ENCODE measurements at regions not wholly inside any gene's neighbourhood (a gene's known extent, or its start where the extent isn't known, plus 50 kb on each side); places are given as distances from the start of the nearest gene placed in this dataset.
A peak's percentile ranks its signal among the peaks of the same experiment; 100 is the strongest.
"Not testable (repeated sequence)": the region's sequence is repeated elsewhere in the genome, so short reads cannot be mapped to it uniquely, and the experiment has no call there.

DNA sequence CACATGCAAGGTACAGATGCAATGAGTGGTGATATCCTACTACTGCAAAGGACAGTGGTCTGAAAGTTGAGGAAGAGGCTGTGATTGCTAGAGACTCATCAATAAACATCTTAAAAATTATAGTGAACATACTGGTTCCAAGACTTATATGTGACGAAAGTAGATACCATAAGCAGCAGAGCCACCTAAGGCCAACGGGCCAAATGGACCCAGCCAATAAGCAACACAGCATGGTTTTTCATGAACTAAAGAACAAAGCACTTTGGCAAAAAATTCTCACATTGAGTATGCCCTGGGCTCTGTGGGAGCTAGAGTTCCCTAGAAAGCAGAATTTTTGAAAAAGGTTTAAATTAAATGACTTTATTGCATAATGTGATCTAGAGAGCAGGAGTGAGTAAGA is 272.1 kb downstream of the SI start:
- Histone ChIP-seq H3K56ac (ENCODE audit: low read length) (no peak overlapping the region), H3K4ac (ENCODE audit: low read depth, low read length) (no peak overlapping the region), H3K4me1 (ENCODE audit: control insufficient read depth, low read depth, low read length) (no peaks in the 10 kb centered on the region), H4K8ac (ENCODE audit: low read depth, low read length) (no peak overlapping the region), H3K4me2 (ENCODE audit: low read length) (no peak overlapping the region), H2AK5ac (ENCODE audit: low read length) (no peak overlapping the region), H3K27me3 (ENCODE audit: insufficient read depth, low read length, poor library complexity) (no peaks in the 10 kb centered on the region), H4K5ac (ENCODE audit: low read length) (no peak overlapping the region), H3K9ac (ENCODE audit: low read length) (no peak overlapping the region), H3K79me1 (ENCODE audit: low read length) (no peaks in the 10 kb centered on the region), H3K79me2 (ENCODE audit: control insufficient read depth, insufficient read depth, low read length) (no peaks in the 10 kb centered on the region), H3K23ac (ENCODE audit: low read length) (no peak overlapping the region), H2BK120ac (ENCODE audit: low read depth, low read length) (no peak overlapping the region), H2BK5ac (ENCODE audit: low read length) (no peak overlapping the region), H3K36me3 (ENCODE audit: control insufficient read depth, insufficient read depth, low read length) (no peaks in the 10 kb centered on the region), H3K18ac (ENCODE audit: low read length) (no peak overlapping the region), H3K27ac (ENCODE audit: low read depth, low read length) (no peak overlapping the region), H2BK15ac (replicated peaks; ENCODE audit: low read depth) (no peak overlapping the region), H3K4me3 (ENCODE audit: low read length) (no peak overlapping the region)
- peak; percentile 52 for DNase-seq
- no CpG with 5 or more reads among the region's 2 CpGs for WGBS (ENCODE audit: extremely low coverage, insufficient coverage, low lambda C conversion rate)

DNA sequence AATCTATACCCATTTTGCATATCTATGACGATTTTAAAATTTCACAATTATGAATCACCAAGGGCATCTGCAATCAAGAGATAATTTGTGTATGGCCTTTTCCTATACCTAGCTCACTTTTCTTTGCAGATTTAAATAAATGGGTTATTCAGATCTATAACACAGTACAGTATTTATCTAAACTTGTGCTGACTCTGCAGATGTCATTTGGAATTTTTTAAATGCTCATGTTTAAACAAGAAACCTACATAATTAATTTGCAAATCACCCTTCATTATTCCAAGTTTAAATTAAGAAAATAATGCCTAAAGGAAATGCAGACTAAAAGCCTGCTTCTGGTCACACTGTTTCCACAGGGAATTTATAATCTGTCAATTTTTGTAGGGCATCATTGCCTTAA is 284.2 kb downstream of the SI start:
- H2AK5ac ChIP-seq (ENCODE audit: low read length): no peak overlapping the region
- DNase-seq: no peak
- no peak overlapping the region for H3K56ac ChIP-seq (ENCODE audit: low read length)
- H3K4me3 ChIP-seq (ENCODE audit: low read length): no peak overlapping the region
- no CpG with 5 or more reads among the region's 1 CpG for WGBS (ENCODE audit: extremely low coverage, insufficient coverage, low lambda C conversion rate)
- no peaks in the 10 kb centered on the region for H3K79me1 ChIP-seq (ENCODE audit: low read length)
- H3K4ac ChIP-seq (ENCODE audit: low read depth, low read length): no peak overlapping the region
- no peak overlapping the region for H3K23ac ChIP-seq (ENCODE audit: low read length)
- no peaks in the 10 kb centered on the region for H3K27me3 ChIP-seq (ENCODE audit: insufficient read depth, low read length, poor library complexity)
- H2BK15ac ChIP-seq (replicated peaks; ENCODE audit: low read depth): no peak overlapping the region
- H2BK5ac ChIP-seq (ENCODE audit: low read length): no peak overlapping the region
- H4K5ac ChIP-seq (ENCODE audit: low read length): no peak overlapping the region
- no peak overlapping the region for H2BK120ac ChIP-seq (ENCODE audit: low read depth, low read length)
- no peak overlapping the region for H3K27ac ChIP-seq (ENCODE audit: low read depth, low read length)
- no peaks in the 10 kb centered on the region for H3K79me2 ChIP-seq (ENCODE audit: control insufficient read depth, insufficient read depth, low read length)
- H3K18ac ChIP-seq (ENCODE audit: low read length): no peak overlapping the region
- no peak overlapping the region for H4K8ac ChIP-seq (ENCODE audit: low read depth, low read length)
- no peaks in the 10 kb centered on the region for H3K4me1 ChIP-seq (ENCODE audit: control insufficient read depth, low read depth, low read length)
- no peaks in the 10 kb centered on the region for H3K36me3 ChIP-seq (ENCODE audit: control insufficient read depth, insufficient read depth, low read length)
- H3K4me2 ChIP-seq (ENCODE audit: low read length): no peak overlapping the region
- no peak overlapping the region for H3K9ac ChIP-seq (ENCODE audit: low read length)

DNA sequence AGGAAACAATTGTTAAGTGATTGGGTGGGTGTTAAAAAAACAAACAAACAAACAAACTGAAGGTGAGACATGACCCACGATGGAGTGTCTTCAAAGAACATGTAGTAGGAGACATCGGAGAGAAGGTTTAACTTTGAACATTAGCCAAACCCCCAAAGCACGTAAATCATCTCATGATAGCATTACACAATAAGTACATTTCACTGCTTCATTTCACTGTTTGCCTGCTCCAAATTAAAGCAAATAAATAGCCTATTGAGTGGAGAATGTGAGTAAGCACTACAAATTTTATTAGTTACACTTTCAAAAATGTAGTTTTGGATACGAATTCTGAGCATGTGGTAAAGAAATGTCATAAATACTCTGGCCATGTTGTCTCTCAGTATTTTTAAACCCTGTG is 287.0 kb downstream of the SI start:
- no peak overlapping the region for H3K4ac ChIP-seq (ENCODE audit: low read depth, low read length)
- H2BK120ac ChIP-seq (ENCODE audit: low read depth, low read length): no peak overlapping the region
- H2BK5ac ChIP-seq (ENCODE audit: low read length): no peak overlapping the region
- H3K27ac ChIP-seq (ENCODE audit: low read depth, low read length): no peak overlapping the region
- no peak overlapping the region for H4K5ac ChIP-seq (ENCODE audit: low read length)
- no peaks in the 10 kb centered on the region for H3K27me3 ChIP-seq (ENCODE audit: insufficient read depth, low read length, poor library complexity)
- H3K79me2 ChIP-seq (ENCODE audit: control insufficient read depth, insufficient read depth, low read length): no peaks in the 10 kb centered on the region
- no peak overlapping the region for H3K18ac ChIP-seq (ENCODE audit: low read length)
- no peaks in the 10 kb centered on the region for H3K36me3 ChIP-seq (ENCODE audit: control insufficient read depth, insufficient read depth, low read length)
- no peak overlapping the region for H3K56ac ChIP-seq (ENCODE audit: low read length)
- H3K23ac ChIP-seq (ENCODE audit: low read length): no peak overlapping the region
- H3K4me1 ChIP-seq (ENCODE audit: control insufficient read depth, low read depth, low read length): no peaks in the 10 kb centered on the region
- no peak overlapping the region for H3K4me2 ChIP-seq (ENCODE audit: low read length)
- H2AK5ac ChIP-seq (ENCODE audit: low read length): no peak overlapping the region
- no CpG with 5 or more reads among the region's 4 CpGs for WGBS (ENCODE audit: extremely low coverage, insufficient coverage, low lambda C conversion rate)
- no peak overlapping the region for H3K9ac ChIP-seq (ENCODE audit: low read length)
- H3K79me1 ChIP-seq (ENCODE audit: low read length): no peaks in the 10 kb centered on the region
- DNase-seq: no peak
- no peak overlapping the region for H4K8ac ChIP-seq (ENCODE audit: low read depth, low read length)
- H2BK15ac ChIP-seq (replicated peaks; ENCODE audit: low read depth): no peak overlapping the region
- no peak overlapping the region for H3K4me3 ChIP-seq (ENCODE audit: low read length)

DNA sequence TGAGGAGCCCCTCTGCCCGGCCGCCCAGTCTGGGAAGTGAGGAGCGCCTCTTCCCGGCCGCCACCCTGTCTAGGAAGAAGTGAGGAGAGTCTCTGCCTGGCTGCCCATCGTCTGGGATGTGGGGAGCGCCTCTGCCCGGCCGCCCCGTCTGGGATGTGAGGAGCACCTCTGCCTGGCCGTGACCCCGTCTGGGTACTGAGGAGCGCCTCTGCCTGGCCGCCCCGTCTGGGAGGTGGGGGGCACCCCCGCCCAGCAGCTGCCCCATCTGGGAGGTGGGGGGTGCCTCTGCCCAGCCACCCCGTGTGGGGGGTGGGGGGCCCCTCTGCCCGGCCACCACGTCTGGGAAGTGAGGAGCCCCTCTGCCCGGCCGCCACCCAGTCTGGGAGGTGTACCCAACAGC is 293.9 kb downstream of the SI start:
- not testable (repeated sequence) for H3K4me1 ChIP-seq (ENCODE audit: control insufficient read depth, low read depth, low read length); H3K27me3 ChIP-seq (ENCODE audit: insufficient read depth, low read length, poor library complexity); H3K79me2 ChIP-seq (ENCODE audit: control insufficient read depth, insufficient read depth, low read length); H2AK5ac ChIP-seq (ENCODE audit: low read length); H4K8ac ChIP-seq (ENCODE audit: low read depth, low read length); H2BK120ac ChIP-seq (ENCODE audit: low read depth, low read length); DNase-seq; H2BK15ac ChIP-seq (replicated peaks; ENCODE audit: low read depth); H3K4ac ChIP-seq (ENCODE audit: low read depth, low read length); H3K9ac ChIP-seq (ENCODE audit: low read length); H3K79me1 ChIP-seq (ENCODE audit: low read length); H3K56ac ChIP-seq (ENCODE audit: low read length); H3K4me2 ChIP-seq (ENCODE audit: low read length); H3K18ac ChIP-seq (ENCODE audit: low read length); H4K5ac ChIP-seq (ENCODE audit: low read length); H2BK5ac ChIP-seq (ENCODE audit: low read length); H3K27ac ChIP-seq (ENCODE audit: low read depth, low read length); H3K4me3 ChIP-seq (ENCODE audit: low read length); H3K23ac ChIP-seq (ENCODE audit: low read length); H3K36me3 ChIP-seq (ENCODE audit: control insufficient read depth, insufficient read depth, low read length)
- no CpG with 5 or more reads among the region's 21 CpGs for WGBS (ENCODE audit: extremely low coverage, insufficient coverage, low lambda C conversion rate)

DNA sequence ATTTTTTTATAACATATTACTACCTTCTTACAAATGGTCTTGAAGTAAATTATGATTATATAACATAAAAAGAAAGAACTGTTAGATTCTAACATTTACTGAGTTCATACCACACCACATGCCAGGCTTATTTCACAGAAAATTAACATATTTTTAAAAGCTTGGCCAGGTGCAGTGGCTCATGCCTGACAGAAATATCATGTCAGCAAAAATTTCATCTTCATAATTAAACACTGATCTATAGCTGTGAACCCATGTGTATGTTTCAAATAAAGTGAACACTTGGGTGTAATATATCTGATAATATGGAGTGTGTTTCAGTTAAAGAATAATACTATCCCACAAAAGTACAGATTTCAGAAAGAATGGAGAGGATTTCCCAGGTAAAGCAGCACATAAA is 296.5 kb downstream of the SI start:
- Histone ChIP-seq H3K27me3 (ENCODE audit: insufficient read depth, low read length, poor library complexity) (no peaks in the 10 kb centered on the region), H2BK120ac (ENCODE audit: low read depth, low read length) (no peak overlapping the region), H2BK15ac (replicated peaks; ENCODE audit: low read depth) (no peak overlapping the region), H3K4me2 (ENCODE audit: low read length) (no peak overlapping the region), H2BK5ac (ENCODE audit: low read length) (no peak overlapping the region), H4K5ac (ENCODE audit: low read length) (no peak overlapping the region), H3K79me2 (ENCODE audit: control insufficient read depth, insufficient read depth, low read length) (no peaks in the 10 kb centered on the region), H2AK5ac (ENCODE audit: low read length) (no peak overlapping the region), H3K27ac (ENCODE audit: low read depth, low read length) (no peak overlapping the region), H3K18ac (ENCODE audit: low read length) (no peak overlapping the region), H3K36me3 (ENCODE audit: control insufficient read depth, insufficient read depth, low read length) (no peaks in the 10 kb centered on the region), H3K4ac (ENCODE audit: low read depth, low read length) (no peak overlapping the region), H3K4me3 (ENCODE audit: low read length) (no peak overlapping the region), H3K9ac (ENCODE audit: low read length) (no peak overlapping the region), H3K4me1 (ENCODE audit: control insufficient read depth, low read depth, low read length) (no peaks in the 10 kb centered on the region), H3K23ac (ENCODE audit: low read length) (no peak overlapping the region), H3K79me1 (ENCODE audit: low read length) (no peaks in the 10 kb centered on the region), H4K8ac (ENCODE audit: low read depth, low read length) (no peak overlapping the region), H3K56ac (ENCODE audit: low read length) (no peak overlapping the region)
- DNase-seq: no peak

DNA sequence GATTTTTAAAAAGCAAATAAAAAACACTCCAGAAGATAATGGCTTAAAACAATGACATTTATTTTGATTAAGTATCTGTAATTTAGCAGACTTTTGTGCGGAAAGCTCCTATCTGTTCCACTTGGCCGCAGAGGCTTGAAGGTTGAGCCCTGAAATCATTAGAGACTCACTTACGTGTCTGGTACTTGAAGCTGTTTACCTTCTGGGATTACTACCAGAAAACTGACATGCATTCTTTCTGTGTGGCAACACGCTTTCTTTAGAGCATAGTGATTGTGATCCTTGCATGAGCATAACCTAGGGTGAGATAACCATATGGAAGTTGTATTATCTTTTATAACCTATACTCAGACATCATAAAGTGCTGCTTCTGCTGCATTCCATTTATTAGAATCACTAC is 298.5 kb downstream of the SI start:
- no peak overlapping the region for H3K27ac ChIP-seq (ENCODE audit: low read depth, low read length)
- no peaks in the 10 kb centered on the region for H3K4me1 ChIP-seq (ENCODE audit: control insufficient read depth, low read depth, low read length)
- no peaks in the 10 kb centered on the region for H3K27me3 ChIP-seq (ENCODE audit: insufficient read depth, low read length, poor library complexity)
- no peaks in the 10 kb centered on the region for H3K79me2 ChIP-seq (ENCODE audit: control insufficient read depth, insufficient read depth, low read length)
- no peaks in the 10 kb centered on the region for H3K36me3 ChIP-seq (ENCODE audit: control insufficient read depth, insufficient read depth, low read length)
- no peak overlapping the region for H4K5ac ChIP-seq (ENCODE audit: low read length)
- no peak overlapping the region for H2BK15ac ChIP-seq (replicated peaks; ENCODE audit: low read depth)
- no peak overlapping the region for H3K18ac ChIP-seq (ENCODE audit: low read length)
- H4K8ac ChIP-seq (ENCODE audit: low read depth, low read length): no peak overlapping the region
- H2BK5ac ChIP-seq (ENCODE audit: low read length): no peak overlapping the region
- H3K4me3 ChIP-seq (ENCODE audit: low read length): no peak overlapping the region
- H3K79me1 ChIP-seq (ENCODE audit: low read length): no peaks in the 10 kb centered on the region
- no peak overlapping the region for H2BK120ac ChIP-seq (ENCODE audit: low read depth, low read length)
- H3K56ac ChIP-seq (ENCODE audit: low read length): no peak overlapping the region
- H3K4ac ChIP-seq (ENCODE audit: low read depth, low read length): no peak overlapping the region
- no peak overlapping the region for H2AK5ac ChIP-seq (ENCODE audit: low read length)
- no peak for DNase-seq
- WGBS (ENCODE audit: extremely low coverage, insufficient coverage, low lambda C conversion rate): no CpG with 5 or more reads among the region's 4 CpGs
- no peak overlapping the region for H3K23ac ChIP-seq (ENCODE audit: low read length)
- H3K9ac ChIP-seq (ENCODE audit: low read length): no peak overlapping the region
- H3K4me2 ChIP-seq (ENCODE audit: low read length): no peak overlapping the region

Measured in mesendoderm (in vitro differentiated cells).